Stimulated activated CD8-positive, alpha-beta memory T cell treated with anti-CD3 and anti-CD28 coated beads, Interleukin-4, amount 100 ng/mL, for 24 hours (primary cell): ENCODE measurements at regions not wholly inside any gene's neighbourhood (a gene's known extent, or its start where the extent isn't known, plus 50 kb on each side); places are given as distances from the start of the nearest gene placed in this dataset.
"Not testable (repeated sequence)": the region's sequence is repeated elsewhere in the genome, so short reads cannot be mapped to it uniquely, and the experiment has no call there.

ENCODE experiments used
- DNase-seq: peaks from one replicate; pipeline ENCODE4 v3.0.0-alpha.2; 2020; ENCODE audit warnings: low read depth

- DNase-seq, result no peak
Measured at GRCh38 chr13:86579662-86580061, 780.4 kb upstream of the SLITRK6 start.

- DNase-seq, result no peak
Measured at GRCh38 chr13:86581706-86582105, 782.5 kb upstream of the SLITRK6 start.

GRCh38 chr13:86584301-86584700, 785.1 kb upstream of the SLITRK6 start:
- no peak for DNase-seq

GRCh38 chr13:86585835-86586234, 786.6 kb upstream of the SLITRK6 start:
- DNase-seq, result no peak

GRCh38 chr13:86591862-86592261, 792.6 kb upstream of the SLITRK6 start:
- DNase-seq, result no peak

GRCh38 chr13:86601351-86601750, 802.1 kb upstream of the SLITRK6 start:
- no peak for DNase-seq

GRCh38 chr13:86606264-86606663, 807.0 kb upstream of the SLITRK6 start:
- DNase-seq, result no peak

- no peak for DNase-seq
Measured at GRCh38 chr13:86608701-86609100, 809.5 kb upstream of the SLITRK6 start.

GRCh38 chr13:86633346-86633745, 834.1 kb upstream of the SLITRK6 start:
- no peak for DNase-seq

GRCh38 chr13:86651171-86651570, 852.0 kb upstream of the SLITRK6 start:
- not testable (repeated sequence) for DNase-seq

GRCh38 chr13:86653009-86653408, 853.8 kb upstream of the SLITRK6 start:
- DNase-seq, result no peak

GRCh38 chr13:86655561-86655960, 856.3 kb upstream of the SLITRK6 start:
- no peak for DNase-seq

GRCh38 chr13:86660090-86660489, 860.9 kb upstream of the SLITRK6 start:
- DNase-seq, result no peak

GRCh38 chr13:86665842-86666241, 866.6 kb upstream of the SLITRK6 start:
- no peak for DNase-seq

- no peak for DNase-seq
Measured at GRCh38 chr13:86673931-86674431, 874.8 kb upstream of the SLITRK6 start.

GRCh38 chr13:86681223-86681622, 882.0 kb upstream of the SLITRK6 start:
- DNase-seq, result no peak

- DNase-seq, result no peak
Measured at GRCh38 chr13:86684402-86684801, 885.2 kb upstream of the SLITRK6 start.

GRCh38 chr13:86689911-86690310, 890.7 kb upstream of the SLITRK6 start:
- DNase-seq, result no peak

GRCh38 chr13:86692291-86692690, 893.1 kb upstream of the SLITRK6 start:
- no peak for DNase-seq

- no peak for DNase-seq
Measured at GRCh38 chr13:86710013-86710412, 910.8 kb upstream of the SLITRK6 start.

- no peak for DNase-seq
Measured at GRCh38 chr13:86710896-86711295, 911.7 kb upstream of the SLITRK6 start.

GRCh38 chr13:86714495-86714894, 915.3 kb upstream of the SLITRK6 start:
- DNase-seq, result no peak

GRCh38 chr13:86725105-86725504, 925.9 kb upstream of the SLITRK6 start:
- DNase-seq, result no peak

- DNase-seq, result no peak
Measured at GRCh38 chr13:86729206-86729605, 930.0 kb upstream of the SLITRK6 start.

GRCh38 chr13:86731987-86732386, 932.8 kb upstream of the SLITRK6 start:
- DNase-seq, result no peak
